IPS DF 6.9 (cell line): ENCODE measurements at regions not wholly inside any gene's neighbourhood (a gene's known extent, or its start where the extent isn't known, plus 50 kb on each side); places are given as distances from the start of the nearest gene placed in this dataset.
A peak's percentile ranks its signal among the peaks of the same experiment; 100 is the strongest.

Experiments
- DNase-seq: peaks from one replicate; pipeline ENCODE4 v3.0.0-alpha.2; 2013; ENCODE audit warnings: low read depth, low spot score
- H3K27ac ChIP-seq: one replicate; pipeline ENCODE4 v1.5.1; 2013; ENCODE audit warnings: low read length, control low read depth
- H3K27me3 ChIP-seq: 2 replicates; pipeline ENCODE4 v1.6.1; 2013; ENCODE audit warnings: mild to moderate bottlenecking, low read length; ENCODE audit not compliant: control insufficient read depth, insufficient read depth
- H3K36me3 ChIP-seq: 2 replicates; pipeline ENCODE4 v1.6.1; 2013; ENCODE audit warnings: low read length; ENCODE audit not compliant: control insufficient read depth, insufficient read depth
- H3K4me1 ChIP-seq: 2 replicates; pipeline ENCODE4 v1.6.1; 2013; ENCODE audit warnings: low read length; ENCODE audit not compliant: control insufficient read depth, insufficient read depth
- H3K4me3 ChIP-seq: 2 replicates; pipeline ENCODE4 v1.5.1; 2013; ENCODE audit warnings: mild to moderate bottlenecking, low read length
- H3K9me3 ChIP-seq: 2 replicates; pipeline ENCODE4 v1.6.1; 2013; ENCODE audit warnings: low read length, inconsistent platforms; ENCODE audit not compliant: control insufficient read depth, insufficient read depth
- WGBS: extraction: QIAGEN DNeasy Blood & Tissue Kit; methylation state at CpG from one replicate; pipeline ENCODE4 v1.1.7; 2013; ENCODE audit warnings: mixed read lengths, missing lambda C conversion rate; ENCODE audit not compliant: insufficient read length, insufficient coverage; 5-methylcytosine and 5-hydroxymethylcytosine counted together

DNA sequence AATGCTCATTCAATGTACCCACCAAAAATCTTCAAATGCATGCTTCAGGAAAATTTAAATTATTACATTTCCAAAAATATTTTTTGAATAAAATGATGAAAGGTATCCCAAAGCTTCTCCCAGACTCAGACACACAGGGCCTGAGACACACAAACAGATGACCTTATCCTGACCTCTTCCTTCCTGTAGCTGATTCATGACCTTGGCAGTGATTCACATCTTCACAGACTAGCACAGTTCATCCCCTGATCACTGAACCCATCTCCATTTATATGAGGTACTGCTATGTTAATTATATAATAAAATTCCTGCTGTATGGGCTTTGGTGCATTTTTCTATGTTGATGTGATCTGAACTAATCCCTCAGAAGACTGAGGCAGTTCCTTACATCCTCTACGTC is 265.0 kb upstream of the GLI3 start:
- no peak for DNase-seq
- Histone ChIP-seq H3K36me3 (no peaks in the 10 kb centered on the region), H3K27ac (no peak overlapping the region), H3K27me3 (no peaks in the 10 kb centered on the region), H3K9me3 (no peaks in the 10 kb centered on the region), H3K4me3 (no peak overlapping the region), H3K4me1 (no peaks in the 10 kb centered on the region)
- WGBS, result no CpG with 5 or more reads among the region's 1 CpG

DNA sequence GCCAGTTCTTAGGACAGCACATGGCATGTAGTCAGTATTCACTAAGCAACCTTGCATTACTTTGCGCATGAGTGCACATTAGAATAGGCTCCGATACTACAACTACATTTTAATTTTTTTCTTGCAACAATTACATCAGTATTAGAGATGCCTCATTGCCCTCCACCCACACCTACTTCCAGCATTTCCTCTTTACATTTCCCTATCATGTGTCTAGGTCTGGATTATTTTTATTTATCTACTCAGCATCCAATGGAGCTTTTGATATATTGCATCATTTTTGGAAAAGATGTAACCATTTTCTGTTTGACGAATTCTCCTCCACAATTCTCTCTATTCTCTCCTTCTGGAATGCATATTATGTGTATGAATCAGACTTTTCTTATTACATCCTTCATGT is 258.2 kb upstream of the GLI3 start:
- Histone ChIP-seq H3K4me3 (no peak overlapping the region), H3K9me3 (no peaks in the 10 kb centered on the region), H3K4me1 (no peaks in the 10 kb centered on the region), H3K36me3 (no peaks in the 10 kb centered on the region), H3K27ac (no peak overlapping the region), H3K27me3 (no peaks in the 10 kb centered on the region)
- WGBS, result no CpG with 5 or more reads among the region's 3 CpGs
- no peak for DNase-seq

DNA sequence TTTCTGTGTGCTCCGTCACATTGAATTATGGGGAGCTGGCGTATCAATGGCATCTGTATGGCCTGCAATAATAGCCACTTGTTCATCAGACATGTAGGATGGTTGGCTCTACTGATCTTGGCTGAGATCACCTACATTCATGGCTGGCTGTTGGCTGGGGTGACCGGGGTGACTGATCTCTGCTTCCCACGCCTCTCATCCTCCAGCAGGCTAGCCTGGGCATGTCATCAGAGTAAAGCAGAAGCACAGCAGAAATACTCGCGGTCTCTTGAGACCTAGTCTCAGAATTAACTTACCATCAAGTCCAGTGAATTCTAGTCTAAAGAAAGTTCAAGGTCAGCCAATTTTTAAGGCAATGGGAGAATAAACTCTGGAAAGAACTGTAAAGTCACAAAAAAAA is 257.7 kb upstream of the GLI3 start:
- no peaks in the 10 kb centered on the region for H3K27me3 ChIP-seq
- no CpG with 5 or more reads among the region's 6 CpGs for WGBS
- no peak overlapping the region for H3K27ac ChIP-seq
- DNase-seq, result no peak
- no peak overlapping the region for H3K4me3 ChIP-seq
- no peaks in the 10 kb centered on the region for H3K36me3 ChIP-seq
- no peaks in the 10 kb centered on the region for H3K9me3 ChIP-seq
- no peaks in the 10 kb centered on the region for H3K4me1 ChIP-seq

- H3K4me1 ChIP-seq, result no peaks in the 10 kb centered on the region
- H3K27me3 ChIP-seq, result no peaks in the 10 kb centered on the region
- H3K36me3 ChIP-seq, result no peaks in the 10 kb centered on the region
- H3K9me3 ChIP-seq, result no peaks in the 10 kb centered on the region
- no peak overlapping the region for H3K27ac ChIP-seq
- no peak overlapping the region for H3K4me3 ChIP-seq
- WGBS, result no CpG with 5 or more reads among the region's 5 CpGs
- no peak for DNase-seq
Observed at GRCh38 chr7:42494199-42494710, 257.2 kb upstream of the GLI3 start.

GRCh38 chr7:42493436-42494198 is 256.6 kb upstream of the GLI3 start:
- no peaks in the 10 kb centered on the region for H3K36me3 ChIP-seq
- no peak overlapping the region for H3K27ac ChIP-seq
- H3K27me3 ChIP-seq, result no peaks in the 10 kb centered on the region
- peak overlapping the region; percentile 64; the same call in 1 of the 2 replicates for H3K4me3 ChIP-seq
- H3K4me1 ChIP-seq, result no peaks in the 10 kb centered on the region
- H3K9me3 ChIP-seq, result no peaks in the 10 kb centered on the region
- DNase-seq, result peak; percentile 22
- WGBS, result no CpG with 5 or more reads among the region's 29 CpGs

DNA sequence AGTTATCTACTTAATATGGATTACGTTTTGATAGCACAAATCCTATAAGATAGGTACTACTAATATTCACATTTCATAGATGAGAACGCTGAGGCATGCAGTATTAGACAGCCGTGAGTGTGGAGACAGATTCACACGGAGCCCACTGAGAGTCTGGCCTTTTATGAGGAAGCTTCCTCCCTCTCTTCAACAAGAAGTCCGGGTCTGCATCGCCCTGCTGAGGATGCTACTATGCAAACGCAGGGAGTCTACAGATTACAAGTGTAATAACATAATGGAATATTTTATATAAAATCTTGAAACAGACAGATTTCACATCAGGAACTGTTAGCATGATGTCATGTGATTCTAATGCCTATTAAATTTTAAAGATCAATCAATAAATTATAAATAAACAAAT is 255.9 kb upstream of the GLI3 start:
- Histone ChIP-seq H3K9me3 (no peaks in the 10 kb centered on the region), H3K36me3 (no peaks in the 10 kb centered on the region), H3K27ac (no peak overlapping the region), H3K4me1 (no peaks in the 10 kb centered on the region), H3K4me3 (no peak overlapping the region), H3K27me3 (no peaks in the 10 kb centered on the region)
- WGBS, result no CpG with 5 or more reads among the region's 7 CpGs
- DNase-seq, result no peak

DNA sequence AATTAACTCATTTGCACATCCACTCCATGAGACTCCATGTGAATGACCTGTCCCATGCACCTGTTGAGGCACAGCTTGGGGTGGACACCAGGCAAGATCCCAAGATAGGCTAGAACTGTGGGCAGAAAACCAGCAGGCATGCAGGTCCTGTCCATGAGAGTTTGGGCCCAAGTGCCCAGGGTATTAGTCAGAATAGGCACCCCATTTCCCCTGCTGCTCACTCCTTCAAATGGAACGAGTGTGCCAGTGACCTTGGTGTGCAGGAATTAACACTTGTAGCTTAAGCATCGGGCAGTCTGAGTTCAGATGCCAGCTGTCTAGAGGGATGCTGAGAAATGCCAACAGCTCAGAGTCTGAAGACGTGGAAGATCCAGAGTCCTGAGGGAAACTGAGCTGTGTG is 254.1 kb upstream of the GLI3 start:
- Histone ChIP-seq H3K27ac (no peak overlapping the region), H3K36me3 (no peaks in the 10 kb centered on the region), H3K9me3 (no peaks in the 10 kb centered on the region), H3K4me3 (no peak overlapping the region), H3K27me3 (no peaks in the 10 kb centered on the region), H3K4me1 (no peaks in the 10 kb centered on the region)
- no peak for DNase-seq
- no CpG with 5 or more reads among the region's 3 CpGs for WGBS

DNA sequence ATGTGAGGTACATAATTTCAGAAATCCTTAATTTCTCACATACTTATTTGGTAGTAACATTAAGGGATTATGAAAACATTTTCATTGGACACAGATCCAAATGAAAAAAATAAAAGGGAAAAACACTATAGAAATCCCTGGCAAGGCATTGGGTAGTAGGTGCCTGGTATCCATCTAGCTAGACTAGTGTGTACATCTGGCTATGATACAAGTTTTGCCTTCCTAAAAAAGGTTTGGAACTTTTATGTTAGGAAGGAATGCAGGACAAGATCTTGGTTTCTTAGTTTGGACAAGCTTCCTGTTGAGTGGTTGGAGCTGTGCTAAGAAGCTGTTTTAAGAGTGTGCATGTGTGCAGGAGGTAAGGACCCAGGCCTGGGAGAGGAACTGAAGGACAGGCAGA is 252.3 kb upstream of the GLI3 start:
- no peaks in the 10 kb centered on the region for H3K36me3 ChIP-seq

DNA sequence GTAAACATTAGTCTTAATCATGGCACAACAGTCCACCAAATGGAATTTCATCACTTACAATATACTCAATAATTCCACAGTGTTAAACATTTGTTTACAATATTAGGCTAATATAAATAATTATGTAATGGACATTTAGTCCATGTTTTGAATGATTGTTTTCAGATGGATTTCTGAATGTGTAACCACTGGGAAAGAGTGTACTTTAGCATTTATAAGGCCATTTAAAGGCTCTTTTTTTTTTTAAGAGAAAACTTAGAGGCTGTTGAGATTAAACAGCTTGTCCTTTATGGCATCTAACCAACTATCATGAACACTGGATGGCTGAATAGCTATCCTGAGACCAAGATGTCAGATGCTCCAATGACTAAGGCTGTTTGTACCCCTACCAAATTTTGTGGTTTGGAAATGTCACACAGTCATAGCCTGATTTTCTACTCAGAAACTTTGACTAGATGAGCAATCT is 248.3 kb upstream of the GLI3 start:
- no peaks in the 10 kb centered on the region for H3K4me1 ChIP-seq

More for the DNA sequence above, 252.3 kb upstream of the GLI3 start:
- Histone ChIP-seq H3K27ac (no peak overlapping the region), H3K9me3 (no peaks in the 10 kb centered on the region), H3K27me3 (no peaks in the 10 kb centered on the region), H3K4me3 (no peak overlapping the region), H3K4me1 (no peaks in the 10 kb centered on the region)
- DNase-seq, result no peak

DNA sequence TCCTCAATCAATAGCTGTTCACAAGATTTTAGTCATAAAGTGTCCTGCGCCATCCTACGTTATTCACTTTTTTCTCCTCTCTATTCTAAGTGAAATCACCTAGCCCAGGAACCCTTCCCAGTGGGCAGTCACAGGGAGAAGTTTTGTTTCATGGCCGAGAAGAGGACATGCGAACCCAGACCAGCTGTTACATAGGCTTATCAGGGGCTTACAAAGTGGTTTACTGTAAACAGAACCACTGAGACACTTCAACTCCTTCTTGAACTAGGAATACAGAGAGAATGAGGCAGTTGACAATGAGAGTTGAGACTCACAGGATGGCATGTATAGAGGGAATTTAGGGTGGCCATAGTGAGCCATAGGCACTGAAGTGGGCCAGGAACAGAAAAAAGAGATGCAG is 246.9 kb upstream of the GLI3 start:
- Histone ChIP-seq H3K27me3 (no peaks in the 10 kb centered on the region), H3K9me3 (no peaks in the 10 kb centered on the region), H3K36me3 (no peaks in the 10 kb centered on the region), H3K27ac (no peak overlapping the region), H3K4me1 (no peaks in the 10 kb centered on the region), H3K4me3 (no peak overlapping the region)
- DNase-seq, result no peak
- WGBS, result no CpG with 5 or more reads among the region's 4 CpGs

More for the DNA sequence above, 248.3 kb upstream of the GLI3 start:
- Histone ChIP-seq H3K4me3 (no peak overlapping the region), H3K9me3 (no peaks in the 10 kb centered on the region), H3K27ac (no peak overlapping the region), H3K27me3 (no peaks in the 10 kb centered on the region), H3K36me3 (no peaks in the 10 kb centered on the region)
- no peak for DNase-seq
